ENCODE measurements at regions not wholly inside any gene's neighbourhood (a gene's known extent, or its start where the extent isn't known, plus 50 kb on each side); places are given as distances from the start of the nearest gene placed in this dataset.

DNA sequence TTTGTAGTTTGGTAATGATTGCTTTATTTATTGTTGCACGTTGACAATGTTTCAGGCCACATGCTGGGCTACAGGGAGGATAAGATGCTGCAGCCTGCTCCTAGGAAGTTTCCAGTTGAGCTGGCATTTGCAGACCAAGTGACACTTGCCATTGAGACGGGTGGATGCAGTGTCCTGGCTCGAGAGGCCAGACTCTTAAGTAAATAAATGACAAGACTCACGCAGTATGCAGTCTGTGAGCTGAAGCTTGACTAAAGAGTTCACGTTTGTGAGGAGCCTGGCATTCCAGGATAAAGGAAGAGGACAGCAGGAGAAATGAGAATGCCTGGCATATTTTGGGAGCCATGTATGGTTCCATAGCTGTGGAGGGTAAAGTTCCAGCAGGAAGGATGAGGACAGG is 105.8 kb downstream of the BAMBI start:
- DNase-seq (ENCODE audit: low read depth in 2 of 2), result no peak

DNA sequence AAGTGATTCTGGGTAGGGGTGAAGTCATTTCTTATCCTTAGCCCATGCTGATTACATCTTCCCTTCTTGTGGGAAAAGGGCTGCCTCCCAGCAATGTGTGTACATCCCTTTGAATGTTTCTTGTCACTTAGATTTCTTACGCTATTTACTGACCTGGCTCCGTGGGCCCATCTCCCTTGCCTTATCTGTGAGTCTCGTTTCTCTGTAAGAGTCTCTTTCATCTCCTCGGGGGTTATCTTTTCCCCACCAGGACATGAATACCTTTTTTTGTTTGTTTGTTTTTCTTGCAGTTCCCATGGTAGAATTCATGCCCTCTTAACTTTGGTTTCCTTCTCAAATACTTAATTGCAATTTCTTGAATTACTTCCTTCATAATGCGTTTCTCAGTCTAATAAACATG is 107.7 kb downstream of the BAMBI start:
- no peak for DNase-seq (ENCODE audit: low read depth in 2 of 2)

- DNase-seq (ENCODE audit: low read depth in 2 of 2), result no peak
Observed at GRCh38 chr10:28788252-28788651, 110.9 kb downstream of the BAMBI start.

DNA sequence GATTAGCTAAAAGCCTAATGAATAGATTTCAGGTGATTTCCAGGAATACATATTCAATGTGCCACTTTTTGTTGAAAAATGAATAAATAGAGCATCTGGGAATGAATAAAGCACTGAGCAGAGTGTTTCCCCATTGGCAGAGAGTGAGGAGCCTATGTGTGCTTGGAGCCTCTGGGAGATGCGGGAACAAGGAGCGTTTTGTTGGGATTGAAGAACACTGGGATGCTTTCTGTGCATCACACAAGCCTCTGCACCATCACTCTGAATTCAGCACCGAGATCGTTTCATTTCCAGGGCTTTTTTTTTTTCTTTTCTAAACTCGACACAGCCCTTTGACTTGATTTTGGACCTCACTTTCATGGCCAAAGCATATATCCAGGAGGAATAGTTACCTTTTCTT is 111.4 kb downstream of the BAMBI start:
- DNase-seq (ENCODE audit: low read depth in 2 of 2), result no peak

DNA sequence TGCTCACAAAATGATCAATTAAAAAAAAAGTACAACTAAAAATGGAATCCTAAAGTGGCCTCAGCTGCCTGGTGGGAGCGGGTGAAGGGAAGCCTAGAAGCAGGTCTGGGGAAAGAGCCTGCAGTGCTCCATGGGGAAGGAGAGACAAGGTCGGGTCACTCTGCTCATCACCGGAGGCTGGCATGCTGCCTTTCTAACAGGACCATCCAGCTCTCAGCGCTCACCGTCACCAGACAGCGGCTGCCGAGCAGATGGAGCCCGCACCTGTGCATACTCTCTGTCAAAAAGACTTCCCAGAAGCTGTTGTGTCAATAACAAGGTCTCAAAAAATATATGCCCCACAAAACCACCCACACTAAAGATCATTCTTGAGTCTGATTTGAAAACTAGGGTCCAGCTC is 112.8 kb downstream of the BAMBI start:
- no peak for DNase-seq (ENCODE audit: low read depth in 2 of 2)

- no peak for DNase-seq (ENCODE audit: low read depth in 2 of 2)
Observed at GRCh38 chr10:28793482-28793881, 116.2 kb downstream of the BAMBI start.

- DNase-seq (ENCODE audit: low read depth in 2 of 2), result no peak
Observed at GRCh38 chr10:28794986-28795385, 117.7 kb downstream of the BAMBI start.

DNA sequence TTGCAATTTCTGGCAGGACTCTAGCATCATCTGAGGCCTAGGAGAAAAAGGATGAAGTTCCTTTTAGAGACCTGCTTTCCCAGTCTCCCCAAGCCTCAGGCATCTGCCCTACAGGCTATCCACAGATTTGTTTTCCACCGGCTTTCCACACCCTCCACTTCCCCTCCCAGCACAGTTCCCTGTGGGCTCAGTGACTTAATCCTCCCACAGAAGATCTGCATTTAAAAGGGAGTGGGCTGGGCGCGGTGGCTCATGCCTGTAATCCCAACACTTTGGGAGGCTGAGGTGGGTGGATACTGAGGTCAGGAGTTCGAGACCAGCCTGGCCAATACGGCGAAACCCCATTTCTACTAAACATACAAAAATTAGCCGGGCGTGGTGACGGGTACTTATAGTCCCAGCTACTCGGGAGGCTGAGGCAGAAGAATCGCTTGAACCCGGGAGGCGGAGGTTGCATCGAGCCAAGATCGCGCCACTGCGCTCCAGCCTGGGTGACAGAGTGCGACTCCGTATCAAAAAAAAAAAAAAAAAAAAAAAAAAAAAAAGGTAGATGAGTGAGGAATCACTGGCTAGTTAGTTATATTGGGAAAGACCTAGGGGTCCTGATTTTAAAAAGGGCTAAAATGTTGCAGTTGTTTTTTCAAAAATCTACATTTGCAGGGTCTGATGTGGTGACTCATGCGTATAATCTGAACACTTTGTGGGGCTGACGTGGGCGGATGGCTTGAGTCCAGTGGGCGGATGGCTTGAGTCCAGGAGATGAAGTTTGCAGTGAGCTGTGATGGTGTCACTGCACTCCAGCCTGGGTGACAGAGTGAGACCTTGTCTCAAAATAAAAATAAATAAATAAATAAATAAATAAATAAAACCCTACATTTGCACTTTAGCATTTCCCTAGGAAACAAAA is 119.5 kb downstream of the BAMBI start:
- DNase-seq (ENCODE audit: low read depth in 2 of 2), result no peak

DNA sequence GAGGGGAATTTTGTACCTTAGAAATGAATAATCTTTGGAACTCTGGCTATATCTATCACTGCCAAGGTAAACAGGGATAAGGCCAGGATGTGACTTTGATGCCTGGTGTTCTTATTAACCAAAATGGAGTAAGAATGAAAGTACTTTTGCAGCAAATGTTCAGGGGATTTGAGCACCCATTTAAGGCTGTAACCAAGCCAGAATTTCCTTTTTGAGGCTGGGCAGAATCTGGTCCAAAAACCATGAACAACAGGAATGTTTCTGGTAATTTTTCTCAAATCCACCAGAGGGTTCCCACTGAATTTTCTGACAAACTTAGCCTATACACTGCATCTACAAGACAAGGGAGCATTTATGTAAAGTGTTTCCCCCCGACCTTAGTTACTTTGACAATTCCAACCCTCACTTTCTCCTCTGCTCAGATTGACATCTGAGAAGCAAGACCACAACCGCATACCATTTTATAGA is 120.6 kb downstream of the BAMBI start:
- no peak for DNase-seq (ENCODE audit: low read depth in 2 of 2)

DNA sequence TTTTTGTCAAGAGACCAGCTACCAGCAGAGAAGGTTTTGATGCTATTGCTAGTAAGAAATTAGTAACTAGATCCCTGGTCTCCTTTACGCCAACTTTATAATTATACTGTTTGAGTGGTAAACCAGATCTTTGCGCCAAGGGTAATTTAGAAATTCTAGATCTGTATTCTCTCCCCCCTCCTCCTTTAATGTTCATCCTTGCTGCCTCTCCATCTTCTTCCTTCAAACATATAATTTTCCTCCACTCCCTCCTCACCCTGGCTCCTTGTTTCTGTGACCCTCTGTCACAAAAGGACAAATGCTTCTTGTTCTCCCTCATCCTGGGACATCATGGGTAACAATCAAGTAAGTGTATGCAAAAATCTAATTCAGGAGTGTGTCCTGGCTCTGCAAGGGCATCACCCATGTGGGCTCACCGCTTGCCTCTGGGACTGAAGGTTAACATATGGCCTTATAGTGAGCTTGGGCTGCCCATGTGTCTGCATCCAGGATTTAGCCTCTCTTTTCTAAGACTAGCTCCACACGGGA is 121.2 kb downstream of the BAMBI start:
- DNase-seq (ENCODE audit: low read depth in 2 of 2), result no peak

DNA sequence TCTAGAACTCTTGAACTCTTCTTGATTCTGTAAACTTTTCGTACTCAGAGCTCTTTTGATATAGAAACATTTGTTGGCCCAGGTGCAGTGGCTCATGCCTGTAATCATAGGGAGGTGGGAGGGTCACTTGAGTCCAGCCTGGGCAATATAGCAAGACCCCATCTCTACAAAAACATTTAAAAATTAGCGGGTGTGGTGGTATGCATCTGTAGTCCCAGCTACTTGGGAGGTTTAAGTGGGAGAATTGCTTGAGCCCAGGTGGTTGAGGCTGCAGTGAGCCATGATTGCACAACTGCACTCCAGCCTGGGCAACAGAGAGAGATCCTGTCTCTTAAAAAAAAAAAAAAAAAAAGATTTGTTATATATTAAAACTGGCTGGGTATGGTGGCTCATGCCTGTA is 121.6 kb downstream of the BAMBI start:
- DNase-seq (ENCODE audit: low read depth in 2 of 2), result no peak

GRCh38 chr10:28800144-28800543 is 122.8 kb downstream of the BAMBI start:
- DNase-seq (ENCODE audit: low read depth in 2 of 2), result no peak

GRCh38 chr10:28801247-28801646 is 123.9 kb downstream of the BAMBI start:
- no peak for DNase-seq (ENCODE audit: low read depth in 2 of 2)

DNA sequence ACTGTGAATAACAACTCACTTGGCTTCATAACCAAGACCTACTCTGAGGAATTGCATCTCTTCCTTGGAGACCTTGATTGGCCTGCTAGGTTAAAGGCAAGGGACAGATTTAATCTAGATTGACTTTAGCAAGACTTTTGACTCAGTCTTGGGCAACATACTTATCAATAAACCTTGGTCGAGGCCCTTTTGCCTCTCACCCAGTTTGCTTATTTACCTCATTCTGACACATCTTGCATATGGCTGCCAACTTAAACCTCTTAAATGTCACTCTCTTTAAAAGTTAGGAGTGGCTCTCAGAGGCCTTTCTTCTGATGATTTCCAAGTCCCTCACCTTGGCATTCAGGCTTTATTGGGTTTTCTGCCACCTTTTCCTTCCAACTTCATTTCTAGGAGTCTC is 124.5 kb downstream of the BAMBI start:
- DNase-seq (ENCODE audit: low read depth in 2 of 2), result no peak

DNA sequence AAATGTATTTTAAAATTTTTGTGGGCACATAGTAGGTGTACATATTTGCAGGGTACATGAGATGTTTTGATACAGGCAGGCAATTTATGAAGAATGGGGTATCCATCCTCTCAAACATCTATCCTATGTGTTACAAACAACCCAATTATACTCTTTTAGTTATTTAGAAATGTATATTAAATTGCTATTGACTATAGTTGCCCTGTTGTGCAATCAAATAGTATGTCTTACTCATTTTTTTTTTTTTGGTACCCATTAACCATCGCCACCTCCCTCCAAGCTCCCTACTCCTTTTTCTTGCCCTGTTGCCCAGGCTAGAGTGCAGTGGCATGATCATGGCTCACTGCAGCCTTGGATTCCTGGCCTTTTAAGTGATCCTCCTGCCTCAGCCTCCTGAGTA is 128.1 kb downstream of the BAMBI start:
- DNase-seq (ENCODE audit: low read depth in 2 of 2), result no peak

DNA sequence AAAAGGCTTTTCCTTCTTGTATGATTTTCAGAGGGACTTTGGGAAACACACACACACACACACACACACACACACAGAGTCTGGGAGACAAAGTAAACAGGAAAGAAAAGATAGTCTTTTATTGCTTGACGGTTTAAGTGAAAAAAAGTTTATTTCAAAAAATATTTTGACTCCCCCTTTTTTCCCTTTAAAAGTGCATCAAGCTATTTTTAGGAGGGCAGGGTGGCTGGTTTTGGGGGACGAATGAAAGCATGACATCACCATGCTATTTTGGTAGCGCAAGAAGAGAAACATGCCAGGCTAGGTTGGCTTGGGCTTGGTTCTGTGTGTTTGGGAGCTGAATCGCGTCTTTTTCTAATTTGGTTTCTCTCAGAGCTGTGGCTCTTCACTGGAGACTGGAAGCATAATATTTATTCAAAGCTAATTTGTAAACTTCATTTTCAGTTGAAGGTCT is 129.2 kb downstream of the BAMBI start:
- no peak for DNase-seq (ENCODE audit: low read depth in 2 of 2)

GRCh38 chr10:28806951-28807759 is 129.8 kb downstream of the BAMBI start:
- DNase-seq (ENCODE audit: low read depth in 2 of 2), result no peak

DNA sequence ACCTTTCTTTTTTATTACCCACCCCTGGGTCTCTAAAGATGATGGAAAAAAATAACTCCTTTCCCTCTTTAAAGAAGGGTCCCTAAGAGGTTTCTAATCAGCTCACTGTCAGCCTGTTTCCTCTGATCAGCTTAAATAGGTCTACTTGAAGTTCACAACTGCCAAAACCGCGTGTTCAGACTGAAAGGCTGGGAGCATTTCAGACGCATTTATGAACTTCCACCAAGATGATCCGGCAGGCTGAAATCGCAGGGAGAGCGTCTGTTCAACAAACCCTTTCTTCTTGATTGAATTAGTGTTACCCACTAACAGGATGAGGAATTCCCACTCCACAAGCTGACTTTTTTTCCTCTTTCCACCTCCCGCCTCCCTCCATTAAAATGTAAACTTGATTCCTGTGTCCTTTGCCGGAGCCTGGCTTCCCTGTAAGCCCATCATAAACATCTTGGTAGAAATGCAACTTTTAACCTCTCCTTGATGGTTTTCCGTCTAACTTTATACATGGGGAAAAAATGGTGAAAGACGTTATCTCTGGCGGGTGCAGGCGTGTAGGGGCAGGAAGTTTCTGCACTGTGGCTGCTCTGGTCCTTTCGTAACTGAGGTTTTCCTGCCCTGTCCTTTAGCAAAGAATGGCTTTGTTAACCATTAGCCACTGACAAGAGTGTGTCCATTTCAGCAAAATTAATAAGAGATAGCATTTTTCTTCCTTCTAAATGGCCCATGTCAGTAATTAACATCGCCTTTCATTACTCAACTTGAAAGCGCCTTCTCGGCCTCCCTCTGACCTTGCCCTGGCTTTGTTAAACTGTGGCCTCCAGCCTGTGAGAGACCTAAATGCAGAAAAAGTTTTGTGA is 130.7 kb downstream of the BAMBI start:
- DNase-seq (ENCODE audit: low read depth in 2 of 2), result no peak

DNA sequence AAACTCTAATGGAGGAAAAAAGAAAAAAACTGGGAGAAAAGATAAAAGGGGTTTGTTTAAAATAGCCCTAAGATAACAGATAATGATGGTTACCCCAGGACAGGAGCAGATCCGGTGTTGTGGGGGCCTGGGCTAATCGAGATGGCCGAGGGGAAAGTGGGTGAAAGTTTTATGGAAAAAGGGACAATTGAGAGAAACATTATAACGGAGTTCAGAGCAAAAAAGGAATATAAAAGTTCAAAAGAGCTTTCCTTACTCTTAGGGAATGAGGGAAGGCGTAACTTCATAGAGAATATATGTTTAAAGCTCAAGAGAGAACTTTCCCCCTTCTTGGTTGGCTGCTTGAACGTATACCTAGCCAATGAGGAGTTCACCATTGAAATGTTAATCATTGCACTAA is 131.4 kb downstream of the BAMBI start:
- no peak for DNase-seq (ENCODE audit: low read depth in 2 of 2)

DNA sequence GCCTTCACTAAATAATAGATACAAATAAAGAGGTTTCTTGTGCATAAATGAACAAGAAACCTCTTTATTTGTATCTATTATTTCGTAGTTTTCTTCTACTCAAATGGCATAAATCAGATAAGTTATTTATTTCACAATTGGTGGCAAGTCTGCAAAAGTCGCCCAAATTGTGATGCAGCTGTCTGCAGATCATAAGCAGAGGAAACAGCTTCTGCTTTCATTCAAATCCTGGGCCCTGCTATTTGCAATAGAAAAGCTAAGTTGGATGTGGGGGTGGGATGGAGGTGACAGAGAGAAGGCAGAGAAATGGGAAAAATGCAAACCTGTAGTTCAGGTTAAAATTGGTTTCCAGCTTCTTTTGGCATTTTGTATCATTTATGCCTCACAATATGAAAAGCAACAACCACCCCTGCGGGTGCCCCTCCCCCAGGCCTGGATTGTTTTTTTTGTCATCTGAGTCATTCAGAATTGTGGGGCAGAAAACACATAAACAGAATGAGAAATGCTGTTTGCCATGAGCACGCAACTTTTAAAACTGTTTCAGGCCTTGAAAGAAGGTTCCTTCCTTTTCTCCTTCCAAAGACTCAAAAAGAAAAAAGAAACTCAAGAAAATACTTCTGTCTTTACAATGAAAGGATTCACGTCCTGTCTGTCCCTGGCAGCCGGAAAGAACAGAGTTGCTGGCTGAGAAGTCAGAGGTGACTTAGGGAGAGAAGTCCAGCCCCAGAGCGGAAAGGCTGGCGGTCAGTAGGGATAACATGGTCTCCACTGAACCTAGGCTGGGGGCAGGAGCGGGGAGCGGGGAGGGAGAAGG is 132.9 kb downstream of the BAMBI start:
- no peak for DNase-seq (ENCODE audit: low read depth in 2 of 2)

Measured in stimulated activated CD4-positive, alpha-beta T cell treated with anti-CD3 and anti-CD28 coated beads, Interleukin-1b, Interleukin-23, amount 100 ng/mL, for 1 hour (primary cell).